HG03097 (cell line): ENCODE measurements at regions not wholly inside any gene's neighbourhood (a gene's known extent, or its start where the extent isn't known, plus 50 kb on each side); places are given as distances from the start of the nearest gene placed in this dataset.

Source experiments
- ATAC-seq: cut with Tn5 transposase; IDR thresholded peaks from one replicate; pipeline ENCODE4 v1.9.1; 2021; ENCODE audit not compliant: unreplicated experiment, low FRiP score

GRCh38 chr16:66081775-66082366 is 284.6 kb upstream of the CDH5 start:
- no peak for ATAC-seq

- ATAC-seq: no peak
Measured at GRCh38 chr16:66079671-66080334, 286.7 kb upstream of the CDH5 start.

GRCh38 chr16:66070140-66070917 is 296.2 kb upstream of the CDH5 start:
- ATAC-seq: no peak

- no peak for ATAC-seq
Measured at GRCh38 chr16:66069587-66069986, 296.9 kb upstream of the CDH5 start.

- ATAC-seq: no peak
Measured at GRCh38 chr16:66066404-66066803, 300.1 kb upstream of the CDH5 start.

GRCh38 chr16:66065925-66066324 is 300.6 kb upstream of the CDH5 start:
- no peak for ATAC-seq

- no peak for ATAC-seq
Measured at GRCh38 chr16:66064801-66065530, 301.5 kb upstream of the CDH5 start.

- no peak for ATAC-seq
Measured at GRCh38 chr16:66058832-66059231, 307.7 kb upstream of the CDH5 start.

GRCh38 chr16:66058172-66058691 is 308.3 kb upstream of the CDH5 start:
- no peak for ATAC-seq

GRCh38 chr16:66057057-66057456 is 309.4 kb upstream of the CDH5 start:
- no peak for ATAC-seq

- ATAC-seq: no peak
Measured at GRCh38 chr16:66054095-66054494, 312.4 kb upstream of the CDH5 start.

- ATAC-seq: no peak
Measured at GRCh38 chr16:66052745-66053144, 313.7 kb upstream of the CDH5 start.

- no peak for ATAC-seq
Measured at GRCh38 chr16:66050991-66051390, 315.5 kb upstream of the CDH5 start.

- no peak for ATAC-seq
Measured at GRCh38 chr16:66049865-66050264, 316.6 kb upstream of the CDH5 start.

GRCh38 chr16:66045626-66046025 is 320.9 kb upstream of the CDH5 start:
- no peak for ATAC-seq

- ATAC-seq: no peak
Measured at GRCh38 chr16:66044556-66044955, 321.9 kb upstream of the CDH5 start.

- ATAC-seq: no peak
Measured at GRCh38 chr16:66044089-66044488, 322.4 kb upstream of the CDH5 start.

- no peak for ATAC-seq
Measured at GRCh38 chr16:66043326-66043725, 323.2 kb upstream of the CDH5 start.

GRCh38 chr16:66042341-66042740 is 324.1 kb upstream of the CDH5 start:
- ATAC-seq: no peak

GRCh38 chr16:66041907-66042306 is 324.6 kb upstream of the CDH5 start:
- no peak for ATAC-seq

GRCh38 chr16:66039793-66040192 is 326.7 kb upstream of the CDH5 start:
- no peak for ATAC-seq
